Ovary (tissue), 3 donors: ENCODE measurements at regions not wholly inside any gene's neighbourhood (a gene's known extent, or its start where the extent isn't known, plus 50 kb on each side); places are given as distances from the start of the nearest gene placed in this dataset.

Source experiments
- CTCF ChIP-seq, 3 donors: fragments of 450-650 bp in 2 of 3; fragments of 200-600 bp in 1 of 3; IDR thresholded peaks; one replicate each; pipeline versions ENCODE4 v1.5.1 to v1.8.0; 2016 to 2022; ENCODE audit warnings: antibody characterized with exemption in 3 of 3, mild to moderate bottlenecking in 1 of 3
- EP300 ChIP-seq: sonication (generic); formaldehyde crosslinking; IDR thresholded peaks from one replicate; pipeline ENCODE4 v1.6.1; 2017; ENCODE audit warnings: antibody characterized with exemption
- POLR2A ChIP-seq: fragments of 450-650 bp; IDR thresholded peaks from one replicate; pipeline ENCODE4 v1.6.1; 2017; ENCODE audit warnings: antibody characterized with exemption, mild to moderate bottlenecking, moderate library complexity
- donor health status: DM: no; HTN: no; CAD: no.

- TF ChIP-seq CTCF (IDR thresholded peaks at IDR 0.05) (no peak), EP300 (no peak), POLR2A (no peak)
Measured at GRCh38 chr18:75760208-75760607, 332.7 kb upstream of the SMIM21 start.
